NAMALWA (cell line): ENCODE measurements at regions not wholly inside any gene's neighbourhood (a gene's known extent, or its start where the extent isn't known, plus 50 kb on each side); places are given as distances from the start of the nearest gene placed in this dataset.

Experiments used
- DNase-seq: peaks from one replicate; pipeline ENCODE4 v3.0.0-alpha.2; 2015; ENCODE audit warnings: low spot score

DNA sequence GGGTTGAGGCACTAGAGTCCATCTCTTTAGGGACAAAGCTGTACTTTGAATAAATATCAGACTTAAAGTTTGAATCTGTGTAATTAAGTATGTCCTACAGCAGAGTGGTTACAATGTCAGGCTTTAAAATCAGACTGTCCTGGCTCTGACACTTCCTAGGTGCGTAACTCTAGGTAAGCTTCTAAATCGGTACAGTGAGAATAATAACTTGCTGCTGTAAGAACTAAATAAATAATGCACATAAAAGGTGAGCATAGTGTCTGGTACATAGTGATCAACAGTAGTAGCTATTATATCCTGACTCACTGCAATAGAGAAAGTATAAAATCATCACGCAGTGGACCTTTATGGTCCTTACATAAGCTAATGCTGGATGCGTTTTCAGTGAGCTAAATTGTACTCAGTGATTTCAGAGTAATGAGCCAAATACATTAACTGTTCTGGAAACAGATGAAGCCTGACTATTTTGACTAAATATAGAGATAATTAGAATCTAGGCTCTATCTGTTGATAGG lies 72.2 kb upstream of the PDK4 start:
- no peak for DNase-seq

GRCh38 chr7:95662987-95663386 lies 66.7 kb upstream of the PDK4 start:
- DNase-seq: no peak

- DNase-seq: no peak
Measured at GRCh38 chr7:95660023-95660434, 63.7 kb upstream of the PDK4 start.

GRCh38 chr7:95658676-95659075 lies 62.4 kb upstream of the PDK4 start:
- no peak for DNase-seq

DNA sequence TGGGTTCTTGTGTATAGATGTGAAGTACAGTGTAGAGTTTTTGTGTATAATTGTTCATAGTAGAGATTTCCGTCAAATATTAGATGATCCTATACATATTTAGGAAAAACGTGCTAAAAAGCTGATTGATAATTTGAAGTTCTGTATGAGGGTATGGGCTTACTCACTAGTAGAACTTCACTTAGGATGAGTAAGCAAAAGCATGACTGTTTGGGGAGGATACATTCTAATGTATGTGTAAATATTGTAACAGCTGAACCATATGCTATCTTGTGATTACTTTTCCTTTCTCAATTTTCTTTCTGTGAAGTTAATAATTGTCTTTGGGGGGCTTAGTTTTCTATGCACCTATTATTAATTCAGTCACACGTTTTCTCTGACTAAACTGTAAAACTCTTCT lies 53.2 kb upstream of the PDK4 start:
- DNase-seq: no peak

GRCh38 chr7:95646350-95646749 lies 50.0 kb upstream of the PDK4 start:
- no peak for DNase-seq
